Naive thymus-derived CD8-positive, alpha-beta T cell (primary cell): ENCODE measurements at regions not wholly inside any gene's neighbourhood (a gene's known extent, or its start where the extent isn't known, plus 50 kb on each side); places are given as distances from the start of the nearest gene placed in this dataset.
"Not testable (repeated sequence)": the region's sequence is repeated elsewhere in the genome, so short reads cannot be mapped to it uniquely, and the experiment has no call there.

Experiments
- ATAC-seq, 2 donors: fragments of 150-1000 bp; cut with Tn5 transposase in 1 of 2; sonication (Bioruptor Pico), chemical (Tn5 transposase) in 1 of 2; 1 replicate in 1 of 2; 2 replicates in 1 of 2; pipeline ENCODE4 v1.10.0; 2021; ENCODE audit warnings: mild to moderate bottlenecking in 2 of 2, moderate library complexity in 2 of 2
- POLR2A ChIA-PET: fragments of 350-600 bp; sonication (Branson Sonifier 250); formaldehyde crosslinking; loops from one replicate; lab custom pipeline; 2021; ENCODE audit warnings: antibody characterized with exemption; lab: Charles Lee
- DNase-seq, 10 donors: peaks; one replicate each; pipeline versions ENCODE4 v3.0.0 to v3.0.0-alpha.2; 2020 to 2022
- H3K27ac Mint-ChIP-seq, 10 donors: one replicate each; pipeline ENCODE4 v1.8.0; 2020 to 2022; ENCODE audit warnings: mild to moderate bottlenecking in 10 of 10, mixed read lengths in 10 of 10, moderate library complexity in 4 of 10, inconsistent platforms in 1 of 10
- H3K27me3 Mint-ChIP-seq, 5 donors: one replicate each; pipeline ENCODE4 v1.8.0; 2021 to 2022; ENCODE audit warnings: mixed read lengths in 5 of 5
- H3K36me3 Mint-ChIP-seq, 3 donors: one replicate each; pipeline ENCODE4 v1.8.0; 2020 to 2022; ENCODE audit warnings: mixed read lengths in 3 of 3, mild to moderate bottlenecking in 2 of 3, inconsistent platforms in 1 of 3
- H3K4me1 Mint-ChIP-seq, 4 donors: one replicate each; pipeline ENCODE4 v1.8.0; 2021 to 2022; ENCODE audit warnings: mixed read lengths in 4 of 4
- H3K4me3 Mint-ChIP-seq, 10 donors: one replicate each; pipeline ENCODE4 v1.8.0; 2020 to 2022; ENCODE audit warnings: mild to moderate bottlenecking in 10 of 10, mixed read lengths in 10 of 10, moderate library complexity in 6 of 10, inconsistent platforms in 1 of 10
- H3K9me3 Mint-ChIP-seq, 9 donors: one replicate each; pipeline ENCODE4 v1.8.0; 2020 to 2022; ENCODE audit warnings: mixed read lengths in 9 of 9, mild to moderate bottlenecking in 3 of 9, inconsistent platforms in 1 of 9, moderate library complexity in 1 of 9

DNA sequence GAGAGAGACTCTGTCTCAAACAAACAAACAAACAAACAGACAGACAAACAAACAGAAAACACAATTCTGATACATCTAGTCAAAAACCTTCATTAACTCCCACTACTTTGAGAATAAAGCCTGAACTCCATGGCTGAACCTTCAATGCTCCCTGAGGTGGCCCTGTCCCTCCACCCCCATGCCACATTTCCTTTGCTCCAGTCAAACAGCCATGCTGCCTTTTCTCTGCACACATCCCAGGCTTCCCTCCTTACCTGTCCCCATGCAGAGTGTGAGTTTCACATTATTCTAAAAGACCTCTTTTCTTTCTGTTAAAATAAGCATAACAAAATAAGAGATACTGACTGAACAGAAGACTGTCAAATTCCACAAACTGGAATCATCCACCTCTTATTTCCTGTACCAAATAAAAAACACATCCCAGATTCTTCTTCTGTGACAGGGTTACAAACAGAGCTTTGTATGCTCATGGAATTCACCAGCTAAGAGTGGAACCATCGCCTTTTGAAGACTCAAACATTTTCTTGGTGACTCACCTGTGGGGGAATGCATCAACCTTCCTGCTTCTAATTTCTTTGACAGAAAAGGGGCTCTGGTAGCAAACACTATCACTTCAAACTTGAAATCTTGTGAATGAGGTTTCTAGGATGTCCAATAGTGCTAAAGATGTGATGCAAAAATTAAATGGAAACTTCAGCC lies 71.0 kb upstream of the SLC22A16 start:
- Mint-ChIP-seq H3K36me3 (peaks cover 0 to 23% (median 9%) of the 10 kb centered on the region in 3 donors), H3K27ac (peak overlapping the region in 2 of 10 donors; percentile 27 to 39), H3K4me1 (peaks cover 6 to 9% (median 7%) of the 10 kb centered on the region in 4 donors), H3K9me3 (peaks cover 2 to 24% (median 10%) of the 10 kb centered on the region in 9 donors), H3K4me3 (no peak overlapping the region), H3K27me3 (peaks cover 0 to 40% (median 20%) of the 10 kb centered on the region in 5 donors)
- ATAC-seq (no peak), DNase-seq (no peak)
- POLR2A ChIA-PET, result no interaction called here

DNA sequence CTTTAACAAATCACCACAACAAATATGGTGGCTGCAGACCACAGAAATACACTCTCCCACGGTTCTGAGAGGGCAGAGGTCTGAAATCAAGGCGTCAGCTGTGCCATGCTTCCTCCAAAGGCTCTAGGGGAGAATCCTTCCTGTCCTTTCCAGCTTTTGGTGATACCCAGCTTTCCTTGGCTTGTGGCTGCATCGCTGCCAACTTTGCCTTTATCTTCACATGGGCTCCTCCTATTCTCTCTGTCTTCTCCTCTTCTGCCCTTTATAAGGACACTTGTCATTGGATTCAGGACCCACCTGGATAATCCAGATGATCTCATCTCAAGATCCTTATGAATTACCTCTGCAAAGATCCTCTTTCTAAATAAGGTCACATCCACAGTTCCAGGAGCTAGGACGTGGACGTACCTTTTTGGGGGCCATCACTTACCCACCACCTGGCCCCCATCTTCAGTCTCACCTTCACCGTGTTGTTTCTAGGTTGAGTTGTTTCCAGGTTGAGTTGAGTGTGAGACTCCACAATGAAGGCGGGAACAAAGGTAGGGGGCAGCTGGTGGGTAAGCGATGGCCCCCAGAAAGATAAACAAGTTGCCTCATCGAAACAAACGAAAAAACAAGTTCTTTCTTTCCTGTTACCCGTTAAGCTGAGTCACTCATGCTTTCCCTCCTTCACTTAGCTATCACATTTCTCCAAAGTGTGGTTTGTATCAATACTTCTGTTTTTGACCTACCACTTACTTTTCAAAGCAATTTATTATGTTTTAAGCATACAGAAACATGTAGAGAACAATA lies 68.9 kb upstream of the SLC22A16 start:
- DNase-seq, result no peak
- POLR2A ChIA-PET, result no interaction called here
- Mint-ChIP-seq H3K27me3 (peaks cover 0 to 31% (median 13%) of the 10 kb centered on the region in 5 donors), H3K27ac (no peak overlapping the region), H3K4me1 (peaks cover 6 to 9% (median 7%) of the 10 kb centered on the region in 4 donors), H3K4me3 (peak overlapping the region in 1 of 10 donors; percentile 70), H3K36me3 (peaks cover 0 to 8% (median 0%) of the 10 kb centered on the region in 3 donors), H3K9me3 (peaks cover 0 to 14% (median 4%) of the 10 kb centered on the region in 9 donors)
- no peak for ATAC-seq

DNA sequence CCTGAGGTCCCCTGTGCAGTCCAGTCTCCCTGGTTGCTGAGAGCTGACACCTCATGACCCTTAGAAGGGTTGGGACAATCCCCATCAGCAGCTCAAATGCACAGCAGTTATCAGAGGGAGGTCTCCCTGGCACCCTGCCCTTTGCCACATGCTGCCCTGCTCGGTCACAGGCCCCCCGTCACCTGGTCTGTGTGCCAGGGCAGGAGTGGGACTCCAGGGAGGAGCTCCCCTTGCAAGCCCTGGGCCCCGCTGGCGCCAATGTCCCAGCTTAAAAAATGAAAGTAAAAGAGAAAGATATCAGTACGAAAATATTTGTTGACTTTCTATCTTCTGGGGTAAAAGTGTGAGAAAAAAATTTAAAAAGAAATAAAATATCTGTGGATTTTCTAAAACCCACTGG lies 68.1 kb upstream of the SLC22A16 start:
- POLR2A ChIA-PET, result no interaction called here
- Mint-ChIP-seq H3K27ac (peak overlapping the region in 3 of 10 donors; percentile 40 to 71 (median 60)), H3K4me1 (peaks cover 6 to 9% (median 7%) of the 10 kb centered on the region in 4 donors), H3K4me3 (peak overlapping the region in 3 of 10 donors; percentile 30 to 70 (median 36)), H3K27me3 (peaks cover 0 to 31% (median 13%) of the 10 kb centered on the region in 5 donors), H3K36me3 (peaks cover 0 to 8% (median 0%) of the 10 kb centered on the region in 3 donors), H3K9me3 (peaks cover 0 to 18% (median 4%) of the 10 kb centered on the region in 9 donors)
- ATAC-seq, result no peak
- no peak for DNase-seq

DNA sequence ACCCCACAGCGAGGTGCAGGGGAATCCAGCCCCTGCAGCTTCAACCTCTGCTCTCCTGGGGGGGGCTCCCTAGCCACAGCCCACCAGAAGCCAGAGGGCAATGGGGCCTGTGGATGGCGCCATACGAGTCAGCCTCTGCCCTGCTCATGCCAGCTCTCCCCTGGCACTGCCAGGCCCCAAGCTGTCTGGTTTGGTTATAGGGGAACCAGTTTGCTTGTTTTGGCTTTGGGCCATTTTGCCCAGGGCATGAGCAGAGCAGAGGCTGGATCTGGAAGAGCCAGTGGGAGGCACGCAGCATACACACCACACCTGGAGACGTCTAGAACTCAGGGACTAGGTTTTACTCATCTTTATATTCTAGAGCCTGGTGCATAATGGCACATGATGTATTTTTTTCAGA lies 66.7 kb upstream of the SLC22A16 start:
- Mint-ChIP-seq H3K9me3 (peaks cover 0 to 21% (median 8%) of the 10 kb centered on the region in 9 donors), H3K4me1 (peaks cover 6 to 9% (median 6%) of the 10 kb centered on the region in 4 donors), H3K36me3 (peaks cover 0 to 8% (median 0%) of the 10 kb centered on the region in 3 donors), H3K27ac (peak overlapping the region in 1 of 10 donors; percentile 71), H3K4me3 (no peak overlapping the region), H3K27me3 (peaks cover 0 to 31% (median 13%) of the 10 kb centered on the region in 5 donors)
- DNase-seq (no peak), ATAC-seq (no peak)
- POLR2A ChIA-PET, result no interaction called here

- Mint-ChIP-seq H3K27me3 (peaks cover 0 to 31% (median 13%) of the 10 kb centered on the region in 5 donors), H3K36me3 (peaks cover 0 to 8% (median 0%) of the 10 kb centered on the region in 3 donors), H3K4me3 (no peak overlapping the region), H3K9me3 (peaks cover 0 to 21% (median 8%) of the 10 kb centered on the region in 9 donors), H3K27ac (no peak overlapping the region), H3K4me1 (peaks cover 6 to 11% (median 6%) of the 10 kb centered on the region in 4 donors)
- no peak for ATAC-seq
- no peak for DNase-seq
- POLR2A ChIA-PET, result no interaction called here
Observed at GRCh38 chr6:110542311-110543024, 66.1 kb upstream of the SLC22A16 start.

GRCh38 chr6:110541701-110542309 lies 65.4 kb upstream of the SLC22A16 start:
- DNase-seq, result no peak
- Mint-ChIP-seq H3K36me3 (peaks cover 0 to 8% (median 0%) of the 10 kb centered on the region in 3 donors), H3K4me3 (no peak overlapping the region), H3K27me3 (peaks cover 0 to 31% (median 13%) of the 10 kb centered on the region in 5 donors), H3K27ac (no peak overlapping the region), H3K9me3 (peaks cover 0 to 21% (median 8%) of the 10 kb centered on the region in 9 donors), H3K4me1 (peaks cover 6 to 18% (median 6%) of the 10 kb centered on the region in 4 donors)
- POLR2A ChIA-PET, result no interaction called here
- ATAC-seq, result no peak

GRCh38 chr6:110539277-110540019 lies 63.0 kb upstream of the SLC22A16 start:
- POLR2A ChIA-PET, H3K36me3 Mint-ChIP-seq, ATAC-seq, H3K4me3 Mint-ChIP-seq, DNase-seq: not testable (repeated sequence)
- H3K4me1 Mint-ChIP-seq, result peaks cover 4 to 15% (median 6%) of the 10 kb centered on the region in 4 donors
- peaks cover 0 to 22% (median 7%) of the 10 kb centered on the region in 5 donors for H3K27me3 Mint-ChIP-seq
- H3K9me3 Mint-ChIP-seq, result peaks cover 0 to 15% (median 4%) of the 10 kb centered on the region in 9 donors
- peak overlapping the region in 1 of 10 donors; percentile 1 for H3K27ac Mint-ChIP-seq

GRCh38 chr6:110538416-110539160 lies 62.2 kb upstream of the SLC22A16 start:
- H3K4me3 Mint-ChIP-seq, result no peak overlapping the region

GRCh38 chr6:110537208-110538123 lies 61.1 kb upstream of the SLC22A16 start:
- no peak overlapping the region for H3K4me3 Mint-ChIP-seq

More at GRCh38 chr6:110538416-110539160, 62.2 kb upstream of the SLC22A16 start:
- H3K27ac Mint-ChIP-seq, result no peak overlapping the region
- POLR2A ChIA-PET, result no interaction called here
- H3K4me1 Mint-ChIP-seq, result peaks cover 2 to 13% (median 3%) of the 10 kb centered on the region in 4 donors
- ATAC-seq (no peak), DNase-seq (no peak)
- peaks cover 0 to 14% (median 4%) of the 10 kb centered on the region in 9 donors for H3K9me3 Mint-ChIP-seq
- peaks cover 0 to 5% (median 4%) of the 10 kb centered on the region in 3 donors for H3K36me3 Mint-ChIP-seq
- H3K27me3 Mint-ChIP-seq, result peaks cover 0 to 13% (median 4%) of the 10 kb centered on the region in 5 donors

More at GRCh38 chr6:110537208-110538123, 61.1 kb upstream of the SLC22A16 start:
- ATAC-seq, result no peak
- POLR2A ChIA-PET, result no interaction called here
- DNase-seq, result no peak
- H3K27me3 Mint-ChIP-seq, result peaks cover 0 to 2% (median 0%) of the 10 kb centered on the region in 5 donors
- H3K27ac Mint-ChIP-seq, result peak overlapping the region in 2 of 10 donors; percentile 0 to 40
- H3K9me3 Mint-ChIP-seq, result peaks cover 0 to 11% (median 4%) of the 10 kb centered on the region in 9 donors
- H3K36me3 Mint-ChIP-seq, result peaks cover 0 to 5% (median 4%) of the 10 kb centered on the region in 3 donors
- peaks cover 0 to 10% (median 0%) of the 10 kb centered on the region in 4 donors for H3K4me1 Mint-ChIP-seq
